Germinal center (tissue), 1 donor: ENCODE measurements at regions not wholly inside any gene's neighbourhood (a gene's known extent, or its start where the extent isn't known, plus 50 kb on each side); places are given as distances from the start of the nearest gene placed in this dataset.
A peak's percentile ranks its signal among the peaks of the same experiment; 100 is the strongest.
"Not testable (repeated sequence)": the region's sequence is repeated elsewhere in the genome, so short reads cannot be mapped to it uniquely, and the experiment has no call there.

Source experiments
- DNase-seq: peaks from one replicate; pipeline ENCODE4 v3.0.0; 2012; ENCODE audit warnings: mixed read lengths, low spot score

- DNase-seq = not testable (repeated sequence)
These were observed 75.6 kb downstream of the MRPL39 start for GRCh38 chr21:25531538-25532250.

DNA sequence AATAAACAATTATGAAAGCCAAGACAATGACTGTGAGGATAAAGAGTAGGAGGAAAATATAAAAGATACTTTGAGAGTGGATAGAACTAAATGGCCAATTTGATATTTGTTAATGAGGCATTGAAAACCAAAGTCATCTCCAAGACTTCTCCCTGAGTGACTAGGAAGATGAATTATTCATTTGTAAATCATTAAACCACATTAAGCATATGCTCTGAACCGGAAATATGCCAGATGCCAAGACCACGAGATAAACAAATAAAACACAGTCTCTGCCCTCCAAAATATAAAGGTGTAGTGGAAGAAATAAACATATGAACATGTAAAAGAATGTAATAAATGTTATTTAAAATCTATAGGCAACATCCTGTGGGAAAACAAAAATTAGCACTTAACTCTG lies 78.8 kb downstream of the MRPL39 start:
- no peak for DNase-seq

GRCh38 chr21:25518491-25518911 lies 88.8 kb downstream of the MRPL39 start:
- DNase-seq = no peak

- DNase-seq = no peak
These were observed 91.5 kb downstream of the MRPL39 start for GRCh38 chr21:25515484-25516405.

DNA sequence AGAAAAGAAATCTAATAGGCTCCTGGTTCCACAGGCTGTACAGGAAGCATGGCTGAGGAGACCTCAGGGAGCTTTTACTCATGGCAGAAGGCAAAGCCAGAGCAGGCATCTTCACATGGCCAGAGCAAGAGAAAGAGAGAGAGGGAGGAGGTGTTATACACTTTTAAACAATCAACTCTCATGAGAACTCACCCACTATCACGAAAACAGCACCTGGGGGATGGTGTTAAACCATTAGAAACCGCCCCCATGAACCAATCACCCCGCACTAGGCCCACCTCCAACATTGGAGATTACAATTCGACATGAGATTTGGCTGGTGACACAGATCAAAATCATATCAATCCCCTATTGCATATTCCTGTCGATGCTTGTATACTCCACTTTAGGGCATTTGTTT lies 93.5 kb downstream of the MRPL39 start:
- DNase-seq = no peak

GRCh38 chr21:25512095-25513081 lies 94.9 kb downstream of the MRPL39 start:
- DNase-seq = no peak

- DNase-seq = peak; percentile 16
These were observed 97.4 kb downstream of the MRPL39 start for GRCh38 chr21:25509862-25510261.

DNA sequence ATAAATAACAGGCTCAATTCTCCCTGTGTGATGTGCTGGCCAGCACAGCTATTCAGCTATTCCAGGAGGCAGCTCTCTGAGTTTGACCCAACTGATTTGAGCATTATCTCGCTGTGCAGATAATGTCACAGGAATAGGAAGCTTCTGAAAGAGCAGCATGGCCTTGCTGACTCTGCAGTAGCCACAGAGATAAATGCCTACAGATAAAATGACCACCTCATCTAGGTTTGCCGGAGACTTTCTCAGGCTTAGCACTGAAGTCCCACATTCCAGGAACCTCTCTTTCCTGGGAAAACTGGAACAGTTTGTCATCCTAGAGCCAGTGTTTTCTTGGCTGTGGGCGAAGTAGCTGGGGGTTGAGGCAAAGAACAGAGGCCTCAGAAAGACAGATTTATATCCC lies 98.9 kb downstream of the MRPL39 start:
- no peak for DNase-seq

- peak; percentile 17 for DNase-seq
These were observed 99.8 kb downstream of the MRPL39 start for GRCh38 chr21:25507522-25507921.

DNA sequence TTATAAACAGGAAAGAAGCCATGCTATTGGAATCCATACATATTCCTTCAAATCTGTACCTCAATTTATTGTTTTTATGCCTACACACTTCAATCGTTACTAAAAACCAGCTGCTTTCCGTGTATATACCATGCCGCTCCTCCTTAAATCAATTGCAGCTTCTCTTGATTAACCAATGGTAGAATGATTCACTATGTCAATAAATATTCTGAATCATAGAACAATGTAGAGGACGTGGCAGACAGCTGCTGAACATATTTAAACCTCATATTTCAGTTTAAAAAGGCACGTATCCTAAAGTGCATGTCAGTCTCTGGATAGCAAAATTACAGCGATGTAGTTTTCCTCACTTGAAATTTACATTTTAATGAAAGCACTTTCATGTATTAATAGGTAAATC lies 100.4 kb downstream of the MRPL39 start:
- DNase-seq = no peak

- no peak for DNase-seq
These were observed 101.0 kb downstream of the MRPL39 start for GRCh38 chr21:25506261-25506660.

- DNase-seq = no peak
These were observed 103.3 kb downstream of the MRPL39 start for GRCh38 chr21:25503981-25504380.

GRCh38 chr21:25501996-25502665 lies 105.2 kb downstream of the MRPL39 start:
- no peak for DNase-seq

DNA sequence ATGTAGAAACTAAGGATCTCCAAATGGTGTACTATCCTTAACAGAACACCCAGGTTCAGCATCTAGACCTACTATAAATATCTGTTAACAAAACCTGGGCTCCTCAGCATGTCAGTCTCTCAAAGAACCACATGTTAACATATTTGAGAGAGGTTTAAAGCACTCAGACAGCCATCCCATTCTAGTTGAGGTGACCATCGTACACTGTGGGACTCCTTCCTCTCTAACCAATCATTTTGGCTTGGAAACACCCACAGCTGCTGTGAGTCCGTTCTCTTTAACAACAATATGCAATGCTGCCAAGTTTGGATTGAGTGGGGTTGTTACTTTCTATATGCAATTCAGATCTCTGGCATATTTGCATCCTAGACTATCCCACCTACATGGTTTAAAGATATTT lies 105.8 kb downstream of the MRPL39 start:
- no peak for DNase-seq

DNA sequence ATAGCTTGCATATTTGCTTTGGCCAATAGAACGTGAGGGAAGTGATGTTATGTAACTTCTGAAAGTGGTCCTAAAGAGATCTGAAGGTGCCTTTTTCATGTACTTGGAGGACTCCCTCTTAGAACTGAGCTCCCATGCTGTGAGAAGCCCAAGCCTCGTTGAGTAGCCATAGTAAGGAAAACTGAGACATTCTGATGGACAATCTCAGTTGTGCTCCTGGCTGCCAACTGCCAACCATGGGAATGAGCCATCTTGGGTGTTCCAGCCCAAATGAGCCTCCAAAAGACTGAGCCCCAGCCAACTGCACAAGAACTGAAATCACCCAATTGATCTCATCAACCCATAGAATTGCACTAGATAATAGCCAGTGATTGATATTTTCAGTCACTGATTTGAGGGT lies 106.7 kb downstream of the MRPL39 start:
- DNase-seq = no peak

DNA sequence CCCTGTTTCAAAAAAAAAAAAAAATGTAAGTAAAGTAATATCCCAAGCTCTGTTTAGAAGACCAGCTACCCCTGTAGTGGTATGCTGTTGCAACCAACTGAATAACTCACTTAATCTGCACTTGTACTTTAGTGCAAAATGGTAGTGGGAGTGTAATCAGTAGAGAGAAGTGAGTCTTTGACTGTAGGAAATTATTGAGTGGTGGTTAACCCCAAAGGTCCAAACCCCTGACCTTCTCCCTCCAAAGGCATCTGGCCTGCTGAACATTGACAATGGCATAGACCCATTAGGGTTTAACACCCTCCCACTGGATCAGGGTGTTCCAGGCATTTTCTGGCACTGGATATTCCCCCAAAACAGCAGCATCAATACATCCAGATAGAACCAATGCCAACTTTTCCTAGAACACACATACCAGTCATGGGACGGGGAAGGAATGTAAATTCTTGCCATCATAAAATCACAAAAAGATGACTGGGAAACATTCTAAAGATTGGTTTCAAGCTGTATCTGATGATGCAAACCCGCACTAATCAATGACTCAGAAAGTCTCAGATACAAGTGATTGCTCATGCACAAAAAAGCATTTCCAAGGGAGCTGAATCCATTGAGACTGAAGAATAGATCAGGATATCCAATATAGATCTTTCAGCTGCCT lies 110.3 kb downstream of the MRPL39 start:
- DNase-seq = no peak

DNA sequence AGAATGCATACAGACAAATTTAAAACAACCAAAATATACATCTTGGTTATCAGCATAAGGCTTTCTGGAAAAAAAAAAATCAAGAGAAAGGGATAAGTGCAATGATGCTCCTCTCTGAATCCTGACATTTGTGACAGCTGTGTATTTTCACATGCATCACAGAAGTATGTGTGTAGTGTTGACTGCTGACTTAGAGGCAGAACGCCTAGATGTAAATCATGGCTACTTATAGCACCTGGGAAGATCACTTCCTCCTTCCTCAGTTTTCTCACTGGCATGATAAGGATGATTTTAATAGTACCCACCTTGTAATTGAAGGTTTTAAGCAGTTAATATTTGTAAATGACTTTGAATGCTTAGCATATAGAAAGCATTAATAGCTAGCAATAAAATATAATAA lies 112.5 kb downstream of the MRPL39 start:
- DNase-seq = no peak

GRCh38 chr21:25493722-25494121 lies 113.6 kb downstream of the MRPL39 start:
- no peak for DNase-seq

- no peak for DNase-seq
These were observed 116.0 kb downstream of the MRPL39 start for GRCh38 chr21:25491267-25491666.

GRCh38 chr21:25490742-25491141 lies 116.5 kb downstream of the MRPL39 start:
- DNase-seq = no peak

GRCh38 chr21:25489673-25490072 lies 117.6 kb downstream of the MRPL39 start:
- DNase-seq = no peak
